Fibroblast of lung (primary cell): ENCODE measurements at regions not wholly inside any gene's neighbourhood (a gene's known extent, or its start where the extent isn't known, plus 50 kb on each side); places are given as distances from the start of the nearest gene placed in this dataset.

ENCODE experiments used
- CTCF ChIP-seq, 2 donors: IDR thresholded peaks in 1 of 2; conservative IDR thresholded peaks in 1 of 2; 1 replicate in 1 of 2; 2 replicates in 1 of 2; pipeline ENCODE4 v1.5.1; 2011 to 2012; ENCODE audit warnings: low read length in 2 of 2, control low read depth in 1 of 2, inconsistent platforms in 1 of 2, low read depth in 1 of 2, mild to moderate bottlenecking in 1 of 2
- EZH2 ChIP-seq: IDR thresholded peaks from 2 replicates; pipeline ENCODE4 v1.5.1; 2012; ENCODE audit warnings: low read length, control low read depth, mild to moderate bottlenecking; ENCODE audit errors: missing control alignments

GRCh38 chr6:45714006-45714730, 301.5 kb downstream of the CLIC5 start:
- no peak for TF ChIP-seq CTCF (conservative IDR thresholded peaks at IDR 0.05 in 1 of 2, IDR thresholded peaks at IDR 0.05 in 1 of 2; ENCODE audit: low read depth in 1 of 2, low read length in 2 of 2)
- TF ChIP-seq EZH2, result no peak
